CD1c-positive myeloid dendritic cell (primary cell): ENCODE measurements at regions not wholly inside any gene's neighbourhood (a gene's known extent, or its start where the extent isn't known, plus 50 kb on each side); places are given as distances from the start of the nearest gene placed in this dataset.
"Not testable (repeated sequence)": the region's sequence is repeated elsewhere in the genome, so short reads cannot be mapped to it uniquely, and the experiment has no call there.

ENCODE experiments used
- DNase-seq: peaks from one replicate; pipeline ENCODE4 v3.0.0-alpha.2; 2016; ENCODE audit errors: extremely low spot score

DNA sequence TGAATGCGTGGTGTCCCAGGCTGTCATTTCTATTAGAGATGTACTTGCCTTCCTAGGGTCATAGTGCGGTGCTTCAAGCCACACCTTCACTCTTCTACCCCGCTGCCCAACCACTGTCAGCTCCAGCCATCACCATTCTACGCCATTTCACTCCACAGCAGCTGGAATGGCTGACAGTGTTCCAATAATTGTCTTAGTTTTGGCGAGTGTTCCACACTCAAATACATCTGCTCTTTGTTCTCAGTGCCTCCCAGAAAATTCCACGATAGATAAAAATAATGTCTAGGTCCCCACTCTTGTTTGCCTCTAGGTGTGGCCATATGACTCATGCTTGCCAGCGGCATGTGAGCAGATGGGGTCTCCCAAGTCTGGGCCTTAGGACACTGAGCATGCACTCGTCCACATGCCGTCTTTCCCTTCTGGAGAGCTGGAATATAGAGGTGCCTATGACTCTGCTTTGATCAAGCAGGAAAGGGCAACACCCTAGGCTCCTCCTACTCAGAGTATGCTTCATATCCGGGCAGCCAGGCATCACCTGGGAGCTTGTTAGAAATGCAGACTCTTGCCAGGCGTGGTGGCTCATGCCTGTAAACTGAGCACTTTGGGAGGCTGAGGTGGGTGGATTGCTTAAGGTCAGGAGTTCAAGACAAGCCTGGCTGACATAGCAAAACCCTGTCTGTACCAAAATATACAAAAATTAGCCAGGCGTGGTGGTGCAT is 163.0 kb downstream of the BRMS1L start:
- no peak for DNase-seq

DNA sequence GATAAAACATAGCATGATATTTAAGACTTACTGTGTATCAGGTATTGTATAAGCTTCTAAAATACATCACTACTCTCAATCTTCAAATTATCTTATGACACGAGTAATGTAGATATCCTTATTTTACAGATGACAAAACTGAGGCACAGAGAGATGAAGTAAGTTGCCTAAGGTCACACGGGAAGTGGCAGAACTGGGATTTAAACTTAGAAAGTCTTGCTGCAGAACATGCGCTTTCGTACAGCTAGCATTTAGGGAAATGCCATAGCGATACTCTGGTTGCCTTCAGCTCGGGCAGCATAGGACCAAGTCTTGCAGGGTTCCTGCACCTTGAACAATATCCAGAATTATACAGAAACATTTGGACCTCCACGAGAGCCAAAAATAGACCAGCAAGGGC is 162.4 kb downstream of the BRMS1L start:
- DNase-seq, result no peak

DNA sequence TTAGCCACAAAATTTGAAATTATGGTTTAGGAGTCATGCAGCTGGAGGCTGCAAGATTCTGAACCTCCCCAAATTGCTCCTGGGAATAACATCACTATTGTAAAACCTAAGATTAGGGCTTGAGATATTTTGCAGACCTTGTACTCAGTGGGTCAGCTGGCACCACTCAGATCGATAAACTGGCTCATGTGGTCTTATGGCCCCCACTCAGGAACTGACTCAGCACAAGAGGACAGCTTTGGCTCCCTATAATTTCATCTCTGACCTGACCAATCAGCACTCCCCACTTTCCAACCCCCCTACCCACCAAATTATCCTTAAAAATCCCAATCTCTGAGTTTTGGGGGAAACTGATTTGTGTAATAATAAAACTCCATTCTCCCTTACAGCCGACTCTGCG is 161.6 kb downstream of the BRMS1L start:
- DNase-seq, result no peak

DNA sequence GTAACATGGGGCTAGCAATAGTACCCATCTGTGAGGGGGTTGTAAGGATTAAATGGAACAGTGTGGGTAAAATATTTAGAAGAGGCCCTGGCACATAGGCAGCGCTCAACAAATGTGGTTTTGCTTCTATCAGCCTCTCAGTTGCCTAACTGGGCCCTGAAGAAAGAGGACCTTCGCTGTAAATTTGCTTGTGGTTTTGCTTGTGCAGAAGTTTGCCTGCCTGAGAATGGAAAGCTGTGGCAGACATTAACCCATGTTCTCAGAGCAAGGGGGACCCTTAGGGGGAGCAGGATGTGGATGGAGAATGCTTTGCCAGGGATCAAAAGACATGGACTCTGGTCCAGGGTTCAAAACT is 160.1 kb downstream of the BRMS1L start:
- no peak for DNase-seq

DNA sequence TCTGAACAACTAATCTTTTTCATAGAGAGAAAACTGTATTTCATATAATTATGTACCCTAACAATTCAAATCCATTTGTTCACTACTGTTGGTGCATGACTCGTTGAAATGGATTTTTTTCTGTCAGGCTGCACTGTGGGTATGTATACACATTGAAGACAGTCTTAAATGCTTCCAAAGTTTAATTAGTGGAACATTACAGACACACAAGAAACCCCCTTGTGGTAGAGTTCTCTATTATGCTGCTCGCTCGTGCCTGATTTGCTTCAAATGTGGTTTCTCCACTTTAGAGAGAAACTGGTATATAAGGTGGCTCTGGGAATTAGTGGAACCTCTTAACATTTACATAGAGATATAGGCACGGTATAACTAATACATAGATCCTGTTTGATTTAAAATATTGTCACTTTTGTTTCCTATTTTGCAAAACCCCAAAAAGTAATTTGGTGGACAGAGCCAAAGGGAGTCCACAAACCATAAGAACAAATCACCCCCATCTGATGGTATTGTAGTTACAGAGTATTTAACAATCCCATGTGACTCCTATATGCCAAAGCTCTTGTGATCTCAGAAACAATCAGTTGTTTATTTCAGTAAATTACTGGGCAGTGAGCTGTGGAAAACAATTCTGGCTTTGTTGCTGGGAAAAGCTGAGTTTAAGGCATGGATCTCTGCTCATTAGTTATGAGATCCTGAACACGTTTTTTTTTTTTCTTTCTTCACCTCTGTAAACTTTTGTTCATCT is 159.5 kb downstream of the BRMS1L start:
- DNase-seq, result no peak

DNA sequence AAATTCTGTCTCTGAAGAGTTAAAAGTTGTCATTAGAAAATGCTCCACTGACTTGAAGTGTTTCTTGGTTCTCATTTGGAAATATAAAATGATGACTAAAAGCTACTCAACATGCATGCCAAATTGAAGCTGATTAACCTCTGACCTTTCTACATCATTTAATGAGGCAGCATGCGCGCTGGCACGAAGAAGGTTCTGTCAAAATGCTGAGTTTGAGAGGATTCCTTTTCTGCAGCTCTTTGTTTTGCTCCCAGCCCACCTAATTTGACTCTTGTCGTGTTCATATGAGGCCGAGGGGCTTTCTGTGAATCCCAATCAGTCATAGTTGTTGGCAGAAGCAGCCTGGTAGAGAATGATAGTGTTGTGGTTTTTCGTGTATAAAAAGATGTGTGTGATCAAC is 153.4 kb downstream of the BRMS1L start:
- no peak for DNase-seq

DNA sequence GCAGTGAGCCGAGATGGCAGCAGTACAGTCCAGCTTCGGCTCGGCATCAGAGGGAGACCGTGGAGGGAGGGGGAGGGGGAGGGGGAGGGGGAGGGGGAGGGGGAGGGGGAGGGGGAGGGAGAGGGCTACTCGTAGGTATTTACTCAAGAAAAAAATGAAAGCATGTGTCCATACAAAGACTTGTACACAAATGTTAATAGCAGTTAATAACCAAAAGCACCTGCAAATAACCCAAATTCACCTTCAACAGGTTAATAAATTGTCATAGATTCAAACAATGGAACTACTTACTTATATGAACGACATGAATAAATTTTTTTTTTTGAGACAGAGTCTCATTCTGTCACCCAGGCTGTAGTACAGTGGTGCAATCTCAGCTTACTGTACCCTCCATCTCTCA is 152.4 kb downstream of the BRMS1L start:
- DNase-seq, result no peak

DNA sequence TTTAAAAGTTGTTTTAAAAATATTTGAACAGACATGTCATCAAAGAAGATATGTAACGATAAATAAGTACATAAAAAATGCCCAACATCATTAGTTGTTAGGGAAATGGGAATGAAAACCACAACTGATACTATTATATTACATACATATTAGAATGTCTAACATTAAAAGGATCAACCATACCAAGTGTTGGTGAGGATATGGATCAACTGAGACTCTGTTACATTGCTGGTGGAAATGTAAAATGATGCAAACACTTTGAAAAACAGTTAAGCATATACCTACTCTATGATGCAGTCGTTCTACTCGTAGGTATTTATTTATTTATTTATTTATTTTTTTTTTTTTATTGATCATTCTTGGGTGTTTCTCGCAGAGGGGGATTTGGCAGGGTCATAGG is 149.7 kb downstream of the BRMS1L start:
- DNase-seq, result no peak

DNA sequence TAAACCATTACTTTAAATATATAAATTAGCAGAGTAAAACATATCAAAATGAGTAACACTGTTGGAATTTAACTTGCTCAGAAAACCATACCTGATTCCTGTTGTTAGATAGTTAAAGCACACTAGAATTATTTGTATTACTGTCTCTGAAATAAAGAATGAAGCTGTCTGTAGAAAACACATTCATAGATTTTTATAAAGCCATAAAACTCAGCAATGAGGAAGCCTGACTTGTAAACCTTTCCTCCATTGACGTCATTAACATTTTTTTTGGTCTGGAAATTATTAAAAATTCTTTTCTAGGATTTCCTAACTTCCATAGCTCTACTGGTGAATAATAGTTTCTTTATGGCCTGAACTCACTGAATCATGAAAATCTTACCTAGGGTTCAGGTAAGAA is 147.6 kb downstream of the BRMS1L start:
- DNase-seq, result no peak

DNA sequence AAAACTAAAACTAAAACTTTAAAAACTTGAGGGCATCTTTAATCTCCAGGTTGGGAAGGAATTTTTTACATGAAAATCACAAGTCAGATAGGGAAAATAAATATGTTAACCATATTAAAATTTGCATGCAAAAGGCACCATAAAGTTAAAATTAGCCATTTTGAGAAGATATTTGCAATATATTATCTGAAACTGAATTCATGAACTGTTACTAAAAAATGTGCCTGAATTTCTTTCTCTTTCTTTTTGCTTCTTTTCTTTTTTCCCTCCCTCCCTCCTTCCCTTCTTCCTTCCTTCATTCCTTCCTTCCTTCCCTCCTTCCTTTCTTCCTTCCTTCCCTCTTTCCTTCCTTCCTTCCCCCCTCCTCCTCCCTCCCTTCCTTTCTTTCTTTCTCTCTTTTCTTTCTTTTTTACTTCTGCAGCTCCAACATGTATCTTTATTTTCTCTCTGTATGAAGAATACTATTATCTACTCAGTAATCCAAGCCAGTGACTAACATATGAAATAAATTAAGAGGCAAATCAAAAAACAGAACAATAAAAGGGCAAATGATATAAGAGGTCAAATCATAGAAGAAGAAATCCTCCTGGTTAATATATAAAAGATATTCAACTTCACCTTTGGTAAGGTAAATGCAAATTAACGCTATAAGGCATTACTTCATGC is 146.0 kb downstream of the BRMS1L start:
- DNase-seq, result no peak

DNA sequence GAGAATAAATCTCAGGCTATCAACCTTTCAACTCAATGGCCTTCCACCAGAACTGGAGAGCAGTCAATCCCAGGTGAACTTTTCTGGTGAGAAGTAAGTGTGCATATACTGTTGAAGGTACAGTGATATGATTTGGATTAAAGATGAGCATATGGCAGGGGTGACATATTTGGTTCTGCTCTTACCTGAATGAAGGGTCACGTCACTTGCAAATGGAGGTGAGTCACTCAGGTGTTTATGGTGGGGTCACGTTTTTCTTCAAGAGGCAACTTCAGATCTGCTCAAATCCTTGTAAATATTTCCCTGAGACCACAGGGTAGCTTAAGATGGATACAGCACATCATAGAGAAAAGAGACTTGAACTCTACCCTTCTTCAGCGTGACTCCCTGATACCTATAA is 143.2 kb downstream of the BRMS1L start:
- DNase-seq, result no peak

DNA sequence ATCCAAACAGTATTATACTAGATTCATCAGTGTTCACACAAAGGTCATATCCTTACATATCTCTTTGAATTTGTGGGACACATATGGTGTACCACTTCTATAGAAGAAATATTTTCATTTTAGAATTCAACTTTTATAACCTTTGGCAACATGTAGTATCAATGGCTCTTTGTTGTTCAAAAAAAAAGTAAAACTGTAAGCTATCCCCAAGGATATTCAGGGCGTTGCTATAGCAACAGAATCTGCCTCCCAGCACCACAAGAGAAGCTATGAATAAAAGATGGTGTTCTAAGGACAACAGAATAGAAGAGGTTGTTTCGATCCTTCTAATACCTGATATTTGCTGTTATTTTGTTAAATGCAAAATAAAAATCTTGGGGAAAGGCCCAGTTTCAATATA is 139.3 kb downstream of the BRMS1L start:
- no peak for DNase-seq

DNA sequence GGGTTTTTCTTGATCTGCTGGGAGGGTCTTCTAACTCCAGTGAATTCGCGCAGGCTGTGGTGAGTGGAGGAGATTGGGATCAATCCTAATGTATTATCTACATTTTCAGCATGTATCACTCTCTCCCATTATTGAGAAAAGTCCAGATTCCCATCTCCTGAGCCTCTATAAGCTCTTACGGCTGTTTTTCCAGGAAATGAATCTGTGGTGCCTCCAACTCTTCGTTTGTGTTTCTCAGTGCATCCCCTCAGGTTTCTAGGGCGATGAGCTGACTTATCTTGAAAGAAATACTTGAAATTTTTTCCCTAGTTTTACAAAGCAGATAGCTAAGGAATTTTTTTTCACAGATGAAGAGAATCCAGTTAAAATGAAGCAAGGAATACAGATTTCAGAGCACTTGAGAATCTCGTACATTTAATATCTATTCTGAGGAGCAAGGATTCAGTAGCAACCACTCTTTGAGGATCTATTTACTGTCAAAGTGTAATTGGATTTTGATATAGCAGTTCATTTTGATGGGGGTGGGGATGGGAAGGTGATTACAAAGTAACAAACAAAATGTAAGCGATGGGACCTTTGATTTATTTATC is 138.7 kb downstream of the BRMS1L start:
- no peak for DNase-seq

DNA sequence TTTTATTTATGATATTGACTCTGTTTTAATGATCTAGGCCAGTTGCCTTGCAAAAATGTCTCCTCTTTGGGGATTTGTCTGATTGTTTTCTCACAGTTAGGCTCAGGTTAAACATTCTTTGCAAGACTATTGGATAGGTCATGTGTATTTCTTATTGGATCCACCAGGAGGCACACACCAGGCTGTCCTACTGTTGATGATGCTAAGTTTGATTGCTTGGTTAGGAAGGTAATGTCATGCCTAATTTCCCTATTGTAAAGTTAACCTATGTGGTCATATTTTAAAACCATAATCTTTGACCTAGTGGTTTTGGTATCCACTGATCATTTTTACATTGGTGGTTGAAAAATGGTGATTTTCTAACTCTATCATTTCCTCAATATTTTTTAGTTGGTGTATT is 137.1 kb downstream of the BRMS1L start:
- DNase-seq, result no peak

DNA sequence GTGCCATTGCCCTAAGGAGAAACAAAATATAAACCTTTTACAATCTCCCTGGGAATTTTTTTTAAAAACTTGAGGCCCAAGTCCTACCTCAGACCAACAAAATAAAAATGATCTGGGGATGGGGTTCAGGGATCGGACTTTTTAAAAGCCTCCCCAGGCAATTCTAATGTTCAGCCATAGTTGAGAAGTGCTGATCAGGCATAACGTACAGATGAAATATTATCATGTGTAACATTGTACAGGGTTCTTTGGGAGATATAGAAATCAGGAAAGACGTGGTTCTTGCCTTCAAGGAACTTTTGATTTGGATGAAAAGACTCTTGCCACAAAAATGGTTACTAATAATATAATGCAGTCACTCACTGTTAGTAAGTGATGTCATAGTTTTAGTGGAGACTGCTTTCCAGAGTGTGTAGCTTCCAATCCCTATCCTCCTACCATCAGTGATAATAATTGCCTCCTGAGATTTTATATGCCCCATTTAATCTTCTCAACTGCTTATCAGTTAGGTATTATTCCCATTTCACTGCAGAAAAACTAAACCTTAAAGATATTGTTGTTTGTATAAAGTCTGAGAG is 135.6 kb downstream of the BRMS1L start:
- DNase-seq, result no peak

DNA sequence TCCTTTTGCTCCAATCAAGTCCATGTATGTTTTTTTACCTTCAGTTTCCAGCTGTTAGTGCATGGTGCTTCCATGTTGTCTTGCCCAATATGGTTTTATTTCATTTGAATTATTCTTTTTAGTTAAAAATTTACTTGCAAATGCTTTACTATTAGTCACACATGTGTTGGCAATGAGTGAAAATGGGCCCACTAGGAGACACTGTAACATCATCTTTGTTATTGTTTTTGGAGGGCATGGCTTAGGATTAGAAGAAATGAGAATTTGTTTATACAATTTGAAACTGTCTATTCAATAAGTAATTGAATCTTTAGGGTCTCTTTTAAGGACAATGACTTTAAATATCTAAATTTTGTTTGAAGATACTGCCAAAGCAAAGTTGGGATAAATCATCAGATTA is 133.7 kb downstream of the BRMS1L start:
- DNase-seq, result no peak

DNA sequence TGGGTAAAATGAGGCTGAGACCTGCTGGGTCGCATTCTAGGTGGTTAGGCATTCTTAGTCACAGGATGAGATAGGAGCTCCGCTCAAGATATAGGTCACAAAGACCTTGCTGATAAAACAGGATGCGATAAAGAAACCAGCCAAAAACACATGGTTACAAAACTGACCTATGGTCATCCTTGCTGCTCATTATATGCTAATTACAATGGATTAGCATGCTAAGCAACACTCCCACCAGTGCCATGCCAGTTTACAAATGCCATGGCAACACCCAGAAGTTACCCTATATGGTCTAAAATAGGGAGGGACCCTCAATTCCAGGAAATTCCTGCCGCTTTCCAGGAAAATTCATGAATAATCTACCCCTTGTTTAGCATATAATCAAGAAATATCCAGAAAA is 132.4 kb downstream of the BRMS1L start:
- DNase-seq, result no peak

DNA sequence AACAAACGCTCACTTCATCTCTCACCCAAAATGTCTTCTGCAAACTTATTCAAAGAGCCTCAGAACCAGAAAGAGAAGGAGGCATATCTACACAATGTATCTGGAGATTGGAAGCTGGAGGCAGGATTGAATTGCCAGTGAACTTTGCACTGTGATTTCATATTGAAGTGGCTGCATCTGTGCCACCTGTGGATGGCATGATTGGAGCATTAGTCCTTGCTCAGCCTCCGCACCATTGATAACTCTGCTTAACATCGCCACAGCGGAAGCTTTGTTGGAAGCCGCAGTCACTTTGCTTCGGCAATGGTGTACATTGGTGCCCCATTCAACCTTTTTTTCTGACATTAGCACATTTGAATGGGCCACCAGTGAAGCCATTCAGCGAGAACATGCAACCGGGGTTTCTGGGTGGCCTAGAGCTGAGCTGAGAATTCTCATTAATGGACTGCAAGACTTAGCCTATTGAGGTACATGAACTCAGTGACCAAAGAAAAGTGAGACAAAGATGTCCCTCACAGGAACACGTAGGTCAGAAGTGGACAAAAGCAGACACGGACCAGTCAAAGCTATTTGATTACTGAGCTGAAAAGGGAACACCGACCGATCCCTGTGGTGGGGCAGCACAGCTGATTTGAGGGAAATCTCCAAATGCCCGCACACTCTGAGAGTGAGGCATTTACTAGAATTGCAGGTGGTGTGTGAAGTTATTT is 130.4 kb downstream of the BRMS1L start:
- DNase-seq, result no peak

DNA sequence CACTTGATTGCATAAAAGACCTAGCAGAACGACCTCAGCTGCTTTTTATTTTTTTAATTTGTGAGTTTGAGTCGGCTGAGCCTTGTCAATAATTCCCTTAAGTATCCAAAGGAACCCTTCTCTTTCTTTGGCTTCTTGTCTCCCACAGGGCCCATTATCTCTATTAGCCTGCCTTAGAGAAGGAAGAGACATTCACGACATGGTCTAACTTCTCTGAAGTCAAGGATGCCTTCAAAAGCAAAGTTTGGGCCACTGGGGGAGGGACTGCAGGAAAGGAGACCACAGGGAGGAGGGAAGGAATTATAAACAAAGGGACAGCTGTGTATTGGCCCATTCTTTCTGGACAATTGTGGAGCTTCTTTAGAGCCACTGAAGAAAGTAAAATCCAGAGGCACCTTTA is 126.4 kb downstream of the BRMS1L start:
- DNase-seq, result no peak

DNA sequence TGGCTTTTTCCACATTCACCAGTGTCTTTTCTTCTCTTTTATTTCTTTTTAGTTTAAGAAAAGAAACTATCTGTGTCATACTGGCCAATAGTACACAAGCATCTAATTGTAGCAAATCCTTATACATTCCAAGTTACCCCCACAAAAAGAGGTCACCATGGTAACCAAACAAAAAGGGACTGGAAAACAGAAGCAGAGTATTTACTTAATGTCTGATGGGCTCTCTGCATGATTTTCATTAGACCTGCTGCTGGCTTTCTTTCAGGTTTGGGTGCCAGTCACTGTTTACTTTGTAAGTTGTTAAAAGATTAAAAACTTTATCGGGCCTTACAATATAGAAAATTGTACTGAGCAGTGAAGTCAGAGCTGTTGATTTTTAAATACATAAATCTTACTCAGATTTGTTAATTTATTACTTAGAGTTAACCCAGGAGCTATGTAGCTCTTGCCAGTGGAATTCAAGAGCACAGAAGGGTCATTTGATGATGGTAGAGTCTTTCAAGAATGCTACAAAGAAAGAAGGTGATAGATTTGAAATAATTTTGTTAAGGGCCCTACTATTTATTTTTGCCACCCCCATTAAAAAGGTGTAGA is 123.9 kb downstream of the BRMS1L start:
- no peak for DNase-seq

DNA sequence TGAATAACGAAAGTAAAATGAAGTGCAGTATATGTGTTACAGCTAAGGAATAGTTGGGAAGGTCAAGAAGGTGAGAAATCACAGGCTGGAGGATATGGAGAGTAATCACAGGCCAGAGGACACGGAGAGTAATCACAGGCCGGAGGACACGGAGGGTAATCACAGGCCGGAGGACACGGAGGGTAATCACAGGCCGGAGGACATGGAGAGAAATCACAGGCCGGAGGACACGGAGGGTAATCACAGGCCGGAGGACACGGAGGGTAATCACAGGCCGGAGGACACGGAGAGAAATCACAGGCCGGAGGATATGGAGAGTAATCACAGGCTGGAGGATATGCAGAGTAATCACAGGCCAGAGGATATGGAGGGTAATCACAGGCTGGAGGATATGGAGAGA is 121.8 kb downstream of the BRMS1L start:
- not testable (repeated sequence) for DNase-seq
